HCT116 (cell line): ENCODE measurements at regions not wholly inside any gene's neighbourhood (a gene's known extent, or its start where the extent isn't known, plus 50 kb on each side); places are given as distances from the start of the nearest gene placed in this dataset.

Experiments used
- ATAC-seq: fragments of 200-7000 bp; cut with Tn5 transposase; 2 replicates; pipeline ENCODE4 v1.9.1; 2020; ENCODE audit warnings: mild to moderate bottlenecking, moderate library complexity
- BruUV-seq: library from RNA; stranded (reverse); fragments of 400-500 nt; replicated peaks from 2 replicates; lab custom pipeline; 2021; lab: Mats Ljungman, UMichigan
- CTCF ChIA-PET: fragments of 300-600 bp; sonication (Branson Sonifier 250); formaldehyde crosslinking; loops from one replicate; lab custom pipeline; 2021; ENCODE audit warnings: antibody characterized with exemption; lab: Charles Lee
- POLR2A ChIA-PET: fragments of 300-600, 350-600 bp; sonication (Branson Sonifier 250); formaldehyde crosslinking; loops from one replicate; lab custom pipeline; 2021; ENCODE audit warnings: antibody characterized with exemption; lab: Charles Lee
- RAD21 ChIA-PET, 2 experiments: fragments of 300-600 bp; sonication (Branson Sonifier 250); formaldehyde crosslinking; loops; one replicate each; lab custom pipeline; 2023; ENCODE audit warnings: low total read pairs in 2 of 2; ENCODE audit not compliant: uncharacterized antibody in 2 of 2, unreplicated experiment in 2 of 2, low non-redundant PET in 1 of 2; lab: Charles Lee
- DNase-seq: peaks from one replicate; pipeline ENCODE4 v3.0.0-alpha.2; 2010; ENCODE audit warnings: low read depth, low spot score
- H2AFZ ChIP-seq: fragments of 200-600 bp; shearing (Covaris generic), sonication (generic); 2 replicates; pipeline ENCODE4 v1.6.1; 2017; ENCODE audit warnings: low read depth, mixed run types, mixed read lengths, antibody characterized with exemption, low read length; ENCODE audit not compliant: poor library complexity, severe bottlenecking
- H3K27ac ChIP-seq: 2 replicates; pipeline ENCODE4 v1.5.1; 2012; ENCODE audit warnings: low read depth, low read length
- H3K27me3 ChIP-seq: fragments of 200-600 bp; sonication (generic); 2 replicates; pipeline ENCODE4 v1.6.1; 2016; ENCODE audit warnings: mixed run types, low read length, mixed read lengths; ENCODE audit not compliant: insufficient read depth
- H3K36me3 ChIP-seq, 2 experiments: fragments of 200-500 bp in 1 of 2; fragments of 200-600 bp in 1 of 2; sonication (Bioruptor generic) in 1 of 2; sonication (generic) in 1 of 2; 2 replicates each; pipeline versions ENCODE4 v1.5.1 to v1.6.1; 2014 to 2016; ENCODE audit warnings: low read length in 2 of 2, inconsistent platforms in 1 of 2, mixed read lengths in 1 of 2, mixed run types in 1 of 2; ENCODE audit not compliant: insufficient read depth in 2 of 2, control insufficient read depth in 1 of 2
- H3K4me1 ChIP-seq, 2 experiments: fragments of 200-600 bp in 1 of 2; sonication (generic) in 1 of 2; 2 replicates each; pipeline versions ENCODE4 v1.5.1 to v1.6.1; 2012 to 2017; ENCODE audit warnings: low read length in 2 of 2, inconsistent platforms in 1 of 2, mild to moderate bottlenecking in 1 of 2, mixed read lengths in 1 of 2, mixed run types in 1 of 2, moderate library complexity in 1 of 2; ENCODE audit not compliant: insufficient read depth in 2 of 2, control insufficient read depth in 1 of 2
- H3K4me2 ChIP-seq: fragments of 200-600 bp; sonication (generic); 2 replicates; pipeline ENCODE4 v1.6.1; 2017; ENCODE audit warnings: mixed run types, low read length, mixed read lengths
- H3K4me3 ChIP-seq, 2 experiments: fragments of 200-600 bp in 1 of 2; sonication (generic) in 1 of 2; replicated peaks in 1 of 2; 2 replicates each; pipeline ENCODE4 v1.5.1; 2011 to 2016; ENCODE audit warnings: low read length in 2 of 2, control low read depth in 1 of 2, low read depth in 1 of 2, mild to moderate bottlenecking in 1 of 2, mixed read lengths in 1 of 2, mixed run types in 1 of 2
- H3K79me2 ChIP-seq: fragments of 200-600 bp; sonication (generic); 2 replicates; pipeline ENCODE4 v1.6.1; 2017; ENCODE audit warnings: mild to moderate bottlenecking, mixed run types, low read length, moderate library complexity, mixed read lengths; ENCODE audit not compliant: insufficient read depth
- H3K9ac ChIP-seq: fragments of 200-600 bp; sonication (generic); 2 replicates; pipeline ENCODE4 v1.6.1; 2016; ENCODE audit warnings: low read length, mixed read lengths
- H3K9me2 ChIP-seq: fragments of 200-600 bp; sonication (generic), shearing (Covaris generic); 2 replicates; pipeline ENCODE4 v1.6.1; 2017; ENCODE audit warnings: mixed run types, mild to moderate bottlenecking, moderate library complexity; ENCODE audit not compliant: insufficient read depth
- H3K9me3 ChIP-seq, 2 experiments: fragments of 200-500 bp in 1 of 2; fragments of 200-600 bp in 1 of 2; sonication (Bioruptor generic) in 1 of 2; sonication (generic) in 1 of 2; 2 replicates each; pipeline ENCODE4 v1.6.1; 2014 to 2017; ENCODE audit warnings: low read length in 2 of 2, mixed read lengths in 2 of 2, inconsistent platforms in 1 of 2, low read depth in 1 of 2, mild to moderate bottlenecking in 1 of 2, mixed run types in 1 of 2, moderate library complexity in 1 of 2; ENCODE audit not compliant: control insufficient read depth in 1 of 2, insufficient read depth in 1 of 2
- H4K20me1 ChIP-seq: fragments of 200-600 bp; sonication (generic), shearing (Covaris generic); 2 replicates; pipeline ENCODE4 v1.6.1; 2017; ENCODE audit warnings: mixed run types, mild to moderate bottlenecking, moderate library complexity; ENCODE audit not compliant: insufficient read depth
- EGR1 ChIP-seq: IDR thresholded peaks from 2 replicates; pipeline ENCODE4 v1.6.1; 2012; ENCODE audit warnings: low read depth
- POLR2AphosphoS5 ChIP-seq: IDR thresholded peaks from 2 replicates; pipeline ENCODE4 v1.6.1; 2011; ENCODE audit warnings: mild to moderate bottlenecking, low read depth, low read length, moderate library complexity
- SIN3A ChIP-seq: IDR thresholded peaks from 2 replicates; pipeline ENCODE4 v1.6.1; 2012; ENCODE audit warnings: low read depth
- SP1 ChIP-seq: IDR thresholded peaks from 2 replicates; pipeline ENCODE4 v1.6.1; 2012; ENCODE audit warnings: low read depth
- SRF ChIP-seq: IDR thresholded peaks from 2 replicates; pipeline ENCODE4 v1.6.1; 2012; ENCODE audit warnings: low read depth
- intact Hi-C: fragments of 100-400 bp; cut with micrococcal nuclease; formaldehyde crosslinking; loops from 2 replicates; pipeline ENCODE4 v1.10.0; 2022
- TF ChIP-seq, protein P1 (sequence below): IDR thresholded peaks from 2 replicates; pipeline ENCODE4 v1.6.1; 2012; ENCODE audit warnings: low read depth

DNA sequence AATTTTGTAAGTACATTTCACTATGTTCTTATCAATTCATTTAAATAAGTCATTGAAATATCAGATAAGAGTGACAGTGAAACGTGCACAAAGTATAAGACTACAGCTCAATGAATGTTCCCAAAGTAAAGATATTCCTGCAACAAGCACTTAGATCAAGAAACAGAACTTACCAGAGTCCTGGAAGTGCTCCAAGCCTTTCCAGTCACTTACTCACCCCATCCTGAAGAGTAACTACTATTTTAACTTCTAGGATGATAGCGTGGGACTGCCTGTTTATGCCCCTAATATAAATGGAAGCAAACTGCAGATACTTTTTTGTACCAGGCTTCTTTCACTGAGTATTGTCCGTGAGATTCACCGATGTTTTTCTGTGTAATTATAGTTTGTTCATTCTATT is 768.9 kb downstream of the SLC4A3 start (continued):
- TF ChIP-seq SRF, result no peak
- TF ChIP-seq POLR2AphosphoS5, result no peak
- TF ChIP-seq SP1, result no peak

DNA sequence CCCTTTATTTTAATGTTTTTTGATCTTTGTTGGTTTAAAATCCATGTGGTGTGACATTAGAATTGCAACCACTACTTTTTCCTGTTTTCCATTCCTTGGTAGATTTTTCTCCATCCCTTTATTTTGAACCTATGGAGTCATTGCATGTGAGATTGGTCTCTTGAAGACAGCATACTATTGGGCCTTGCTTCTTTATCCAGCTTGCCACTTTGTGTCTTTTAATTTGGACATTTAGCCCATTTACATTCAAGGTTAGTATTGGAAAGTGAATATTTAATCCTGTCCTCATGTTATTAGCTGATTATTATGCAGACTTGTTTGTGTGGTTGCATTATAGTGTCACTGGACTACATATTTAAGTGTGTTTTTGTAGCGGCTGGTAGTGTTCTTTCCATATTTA is 782.9 kb downstream of the SLC4A3 start:
- TF ChIP-seq SP1 (no peak), EGR1 (no peak), SIN3A (no peak)
- TF ChIP-seq, protein P1, sequence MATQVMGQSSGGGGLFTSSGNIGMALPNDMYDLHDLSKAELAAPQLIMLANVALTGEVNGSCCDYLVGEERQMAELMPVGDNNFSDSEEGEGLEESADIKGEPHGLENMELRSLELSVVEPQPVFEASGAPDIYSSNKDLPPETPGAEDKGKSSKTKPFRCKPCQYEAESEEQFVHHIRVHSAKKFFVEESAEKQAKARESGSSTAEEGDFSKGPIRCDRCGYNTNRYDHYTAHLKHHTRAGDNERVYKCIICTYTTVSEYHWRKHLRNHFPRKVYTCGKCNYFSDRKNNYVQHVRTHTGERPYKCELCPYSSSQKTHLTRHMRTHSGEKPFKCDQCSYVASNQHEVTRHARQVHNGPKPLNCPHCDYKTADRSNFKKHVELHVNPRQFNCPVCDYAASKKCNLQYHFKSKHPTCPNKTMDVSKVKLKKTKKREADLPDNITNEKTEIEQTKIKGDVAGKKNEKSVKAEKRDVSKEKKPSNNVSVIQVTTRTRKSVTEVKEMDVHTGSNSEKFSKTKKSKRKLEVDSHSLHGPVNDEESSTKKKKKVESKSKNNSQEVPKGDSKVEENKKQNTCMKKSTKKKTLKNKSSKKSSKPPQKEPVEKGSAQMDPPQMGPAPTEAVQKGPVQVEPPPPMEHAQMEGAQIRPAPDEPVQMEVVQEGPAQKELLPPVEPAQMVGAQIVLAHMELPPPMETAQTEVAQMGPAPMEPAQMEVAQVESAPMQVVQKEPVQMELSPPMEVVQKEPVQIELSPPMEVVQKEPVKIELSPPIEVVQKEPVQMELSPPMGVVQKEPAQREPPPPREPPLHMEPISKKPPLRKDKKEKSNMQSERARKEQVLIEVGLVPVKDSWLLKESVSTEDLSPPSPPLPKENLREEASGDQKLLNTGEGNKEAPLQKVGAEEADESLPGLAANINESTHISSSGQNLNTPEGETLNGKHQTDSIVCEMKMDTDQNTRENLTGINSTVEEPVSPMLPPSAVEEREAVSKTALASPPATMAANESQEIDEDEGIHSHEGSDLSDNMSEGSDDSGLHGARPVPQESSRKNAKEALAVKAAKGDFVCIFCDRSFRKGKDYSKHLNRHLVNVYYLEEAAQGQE, result no peak
- TF ChIP-seq, all 23 proteins: peak for 0

More for the DNA sequence above, 782.9 kb downstream of the SLC4A3 start:
- H3K9me2 ChIP-seq, result no peaks in the 10 kb centered on the region
- H2AFZ ChIP-seq, result no peak overlapping the region
- H3K36me3 ChIP-seq, result no peaks in the 10 kb centered on the region
- H3K79me2 ChIP-seq, result no peaks in the 10 kb centered on the region
- H3K4me1 ChIP-seq, result no peaks in the 10 kb centered on the region
- no peak overlapping the region for H3K4me2 ChIP-seq
- no peak overlapping the region for H3K4me3 ChIP-seq
- CTCF ChIA-PET, result no interaction called here
- no peak overlapping the region for H3K9ac ChIP-seq
- no peaks in the 10 kb centered on the region; a peak in 1 of 4 replicates for H3K9me3 ChIP-seq
- no peaks in the 10 kb centered on the region for H3K27me3 ChIP-seq
- no peak overlapping the region for H3K27ac ChIP-seq
- H4K20me1 ChIP-seq, result no peaks in the 10 kb centered on the region
- RAD21 ChIA-PET, result no interaction called here
- BruUV-seq, result no TSS peak
- POLR2A ChIA-PET, result no interaction called here
- no peak for ATAC-seq
- intact Hi-C loops, result no loop called here
- DNase-seq, result no peak
